ENCODE measurements at regions not wholly inside any gene's neighbourhood (a gene's known extent, or its start where the extent isn't known, plus 50 kb on each side); places are given as distances from the start of the nearest gene placed in this dataset.

DNA sequence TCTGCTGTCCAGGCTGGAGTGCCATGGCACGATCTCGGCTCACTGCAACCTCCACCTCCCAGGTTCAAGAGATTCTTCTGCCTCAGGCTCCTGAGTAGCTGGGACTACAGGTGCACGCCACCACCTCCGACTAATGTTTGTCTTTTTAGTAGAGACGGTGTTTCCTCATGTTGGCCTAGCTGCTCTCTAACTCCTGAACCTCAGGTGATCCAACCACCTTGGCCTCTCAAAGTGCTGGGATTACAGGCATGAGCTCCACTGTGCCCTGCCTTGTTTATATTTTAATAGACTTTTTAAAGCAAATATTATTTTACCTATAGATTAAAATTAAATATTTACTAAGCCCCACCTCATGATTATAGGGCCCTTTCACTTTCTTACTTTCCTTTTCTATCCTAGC, 483.2 kb upstream of the EPHA7 start:
- DNase-seq: no peak
- no peak overlapping the region for H3K4me3 Mint-ChIP-seq
- peaks cover 26% of the 10 kb centered on the region for H3K9me3 Mint-ChIP-seq
- no peaks in the 10 kb centered on the region for H3K27me3 Mint-ChIP-seq (ENCODE audit: insufficient read depth)
- TF ChIP-seq, protein P1, sequence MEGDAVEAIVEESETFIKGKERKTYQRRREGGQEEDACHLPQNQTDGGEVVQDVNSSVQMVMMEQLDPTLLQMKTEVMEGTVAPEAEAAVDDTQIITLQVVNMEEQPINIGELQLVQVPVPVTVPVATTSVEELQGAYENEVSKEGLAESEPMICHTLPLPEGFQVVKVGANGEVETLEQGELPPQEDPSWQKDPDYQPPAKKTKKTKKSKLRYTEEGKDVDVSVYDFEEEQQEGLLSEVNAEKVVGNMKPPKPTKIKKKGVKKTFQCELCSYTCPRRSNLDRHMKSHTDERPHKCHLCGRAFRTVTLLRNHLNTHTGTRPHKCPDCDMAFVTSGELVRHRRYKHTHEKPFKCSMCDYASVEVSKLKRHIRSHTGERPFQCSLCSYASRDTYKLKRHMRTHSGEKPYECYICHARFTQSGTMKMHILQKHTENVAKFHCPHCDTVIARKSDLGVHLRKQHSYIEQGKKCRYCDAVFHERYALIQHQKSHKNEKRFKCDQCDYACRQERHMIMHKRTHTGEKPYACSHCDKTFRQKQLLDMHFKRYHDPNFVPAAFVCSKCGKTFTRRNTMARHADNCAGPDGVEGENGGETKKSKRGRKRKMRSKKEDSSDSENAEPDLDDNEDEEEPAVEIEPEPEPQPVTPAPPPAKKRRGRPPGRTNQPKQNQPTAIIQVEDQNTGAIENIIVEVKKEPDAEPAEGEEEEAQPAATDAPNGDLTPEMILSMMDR (IDR thresholded peaks at IDR 0.05): no peak
- no peak overlapping the region for H3K27ac Mint-ChIP-seq
- no peaks in the 10 kb centered on the region for H3K4me1 Mint-ChIP-seq (ENCODE audit: low read depth)
- H3K36me3 Mint-ChIP-seq (ENCODE audit: low read depth): no peaks in the 10 kb centered on the region

DNA sequence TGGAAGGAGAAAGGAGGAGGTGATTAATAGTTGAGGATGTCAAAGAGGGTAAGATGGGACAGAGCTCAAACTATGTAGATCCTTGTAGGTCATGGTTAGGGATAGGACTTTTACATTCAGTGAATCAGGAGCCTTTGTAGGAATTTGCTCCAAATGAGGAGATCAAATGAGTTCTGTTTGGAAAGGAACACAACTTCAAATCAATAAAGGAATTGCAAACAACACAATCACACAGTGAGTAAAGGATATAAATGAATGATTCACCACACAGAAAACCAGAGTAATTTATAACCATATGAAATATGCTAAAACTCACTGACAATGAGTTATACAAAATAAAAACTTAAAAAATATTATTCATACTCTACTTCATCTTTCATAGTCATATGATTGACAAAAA, 480.8 kb upstream of the EPHA7 start:
- H3K36me3 Mint-ChIP-seq (ENCODE audit: low read depth): no peaks in the 10 kb centered on the region
- H3K27me3 Mint-ChIP-seq (ENCODE audit: insufficient read depth): no peaks in the 10 kb centered on the region
- H3K4me1 Mint-ChIP-seq (ENCODE audit: low read depth): no peaks in the 10 kb centered on the region
- no peak overlapping the region for H3K27ac Mint-ChIP-seq
- no peak overlapping the region for H3K4me3 Mint-ChIP-seq
- no peak for DNase-seq
- peaks cover 6% of the 10 kb centered on the region; the same call in 1 of the 2 replicates for H3K9me3 Mint-ChIP-seq
- TF ChIP-seq, protein P1 (IDR thresholded peaks at IDR 0.05): no peak

DNA sequence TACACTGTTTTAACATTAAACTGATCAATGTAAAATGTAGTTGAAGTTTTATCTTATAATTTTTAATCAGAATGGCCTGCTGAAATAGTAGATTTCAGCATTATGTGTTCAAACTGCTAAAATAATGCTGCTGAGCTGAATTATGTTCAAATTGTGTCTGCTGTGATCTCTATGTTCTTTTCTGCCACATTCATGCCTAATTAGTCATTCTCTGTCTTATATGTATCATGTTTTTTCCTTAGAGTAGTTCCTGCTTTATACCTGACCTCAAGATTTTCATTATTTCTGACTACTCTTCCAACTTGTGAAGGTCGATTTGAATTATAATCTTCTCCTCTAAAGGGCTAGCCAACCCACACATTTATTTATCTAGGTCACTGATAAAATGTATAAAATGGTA, 476.7 kb upstream of the EPHA7 start:
- no peaks in the 10 kb centered on the region for H3K36me3 Mint-ChIP-seq (ENCODE audit: low read depth)
- no peak overlapping the region for H3K27ac Mint-ChIP-seq
- TF ChIP-seq, protein P1 (IDR thresholded peaks at IDR 0.05): no peak
- no peaks in the 10 kb centered on the region for H3K27me3 Mint-ChIP-seq (ENCODE audit: insufficient read depth)
- H3K4me3 Mint-ChIP-seq: no peak overlapping the region
- peaks cover 5% of the 10 kb centered on the region for H3K9me3 Mint-ChIP-seq
- DNase-seq: no peak
- no peaks in the 10 kb centered on the region for H3K4me1 Mint-ChIP-seq (ENCODE audit: low read depth)

GRCh38 chr6:93894521-93894920, 475.2 kb upstream of the EPHA7 start:
- no peak for DNase-seq
- no peaks in the 10 kb centered on the region for H3K4me1 Mint-ChIP-seq (ENCODE audit: low read depth)
- no peaks in the 10 kb centered on the region for H3K27me3 Mint-ChIP-seq (ENCODE audit: insufficient read depth)
- H3K9me3 Mint-ChIP-seq: peaks cover 10% of the 10 kb centered on the region
- no peak overlapping the region for H3K27ac Mint-ChIP-seq
- TF ChIP-seq, protein P1 (IDR thresholded peaks at IDR 0.05): no peak
- no peak overlapping the region for H3K4me3 Mint-ChIP-seq
- no peaks in the 10 kb centered on the region for H3K36me3 Mint-ChIP-seq (ENCODE audit: low read depth)

GRCh38 chr6:93889713-93890112, 470.4 kb upstream of the EPHA7 start:
- no peak for DNase-seq
- H3K9me3 Mint-ChIP-seq: peaks cover 25% of the 10 kb centered on the region
- TF ChIP-seq, protein P1 (IDR thresholded peaks at IDR 0.05): no peak
- H3K4me3 Mint-ChIP-seq: no peak overlapping the region
- H3K27ac Mint-ChIP-seq: no peak overlapping the region
- no peaks in the 10 kb centered on the region for H3K27me3 Mint-ChIP-seq (ENCODE audit: insufficient read depth)
- H3K4me1 Mint-ChIP-seq (ENCODE audit: low read depth): no peaks in the 10 kb centered on the region
- H3K36me3 Mint-ChIP-seq (ENCODE audit: low read depth): no peaks in the 10 kb centered on the region

GRCh38 chr6:93886416-93886815, 467.1 kb upstream of the EPHA7 start:
- Mint-ChIP-seq H3K4me1 (ENCODE audit: low read depth) (no peaks in the 10 kb centered on the region), H3K4me3 (no peak overlapping the region), H3K9me3 (peaks cover 26% of the 10 kb centered on the region), H3K36me3 (ENCODE audit: low read depth) (no peaks in the 10 kb centered on the region), H3K27ac (no peak overlapping the region), H3K27me3 (ENCODE audit: insufficient read depth) (no peaks in the 10 kb centered on the region)
- TF ChIP-seq, protein P1 (IDR thresholded peaks at IDR 0.05): no peak
- DNase-seq: no peak
